ENCODE measurements at regions not wholly inside any gene's neighbourhood (a gene's known extent, or its start where the extent isn't known, plus 50 kb on each side); places are given as distances from the start of the nearest gene placed in this dataset.
A peak's percentile ranks its signal among the peaks of the same experiment; 100 is the strongest.

DNA sequence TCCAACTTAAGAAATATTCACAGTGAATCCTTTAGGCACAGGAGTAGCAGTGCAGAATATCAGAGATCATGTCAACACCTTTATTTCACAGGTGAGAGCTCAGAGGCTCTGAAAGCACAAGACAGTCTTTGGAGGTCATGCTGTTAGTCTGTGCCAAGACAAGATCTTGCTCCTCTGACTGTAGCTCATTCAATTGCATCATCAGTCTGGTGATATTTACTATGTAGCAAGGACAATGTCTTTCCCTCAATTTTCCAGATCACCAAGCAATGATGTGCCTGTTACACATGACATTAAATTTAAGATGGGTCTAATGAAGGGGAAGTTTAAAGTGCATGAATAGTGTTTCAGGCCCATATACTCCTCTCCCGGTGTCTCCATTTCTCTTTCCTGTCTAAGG, 277.5 kb downstream of the IL15 start:
- no peaks in the 10 kb centered on the region for H3K36me3 ChIP-seq (ENCODE audit: control insufficient read depth in 2 of 3, insufficient read depth in 3 of 3, low read length in 3 of 3)
- no peak overlapping the region for H3K4me3 ChIP-seq (ENCODE audit: low read length in 3 of 3)
- DNase-seq (peak in 2 of 5 donors; percentile 74 to 77), FAIRE-seq (no peak)
- H3K9ac ChIP-seq (ENCODE audit: low read length in 3 of 3), result no peak overlapping the region
- no peaks in the 10 kb centered on the region for H3K27me3 ChIP-seq (ENCODE audit: control insufficient read depth, insufficient read depth, low read length)
- H3K9me3 ChIP-seq (ENCODE audit: control insufficient read depth in 2 of 3, insufficient read depth in 1 of 3, low read length in 3 of 3), result no peaks in the 10 kb centered on the region
- no peak overlapping the region for H3K27ac ChIP-seq (ENCODE audit: low read depth in 2 of 2, low read length in 2 of 2)
- no peak for TF ChIP-seq CTCF (IDR thresholded peaks at IDR 0.05; ENCODE audit: borderline replicate concordance, extremely low read depth, insufficient read depth)
- no peaks in the 10 kb centered on the region for H3K4me1 ChIP-seq (ENCODE audit: control insufficient read depth in 2 of 3, insufficient read depth in 2 of 3, low read depth in 1 of 3, low read length in 3 of 3)
- intact Hi-C loops (cut with DNase I), result no loop called here

GRCh38 chr4:141914746-141915145, 278.4 kb downstream of the IL15 start:
- H3K9me3 ChIP-seq (ENCODE audit: control insufficient read depth in 2 of 3, insufficient read depth in 1 of 3, low read length in 3 of 3), result no peaks in the 10 kb centered on the region
- intact Hi-C loops (cut with DNase I), result no loop called here
- DNase-seq, result no peak
- H3K36me3 ChIP-seq (ENCODE audit: control insufficient read depth in 2 of 3, insufficient read depth in 3 of 3, low read length in 3 of 3), result no peaks in the 10 kb centered on the region
- H3K9ac ChIP-seq (ENCODE audit: low read length in 3 of 3), result no peak overlapping the region
- H3K27ac ChIP-seq (ENCODE audit: low read depth in 2 of 2, low read length in 2 of 2), result no peak overlapping the region
- no peaks in the 10 kb centered on the region for H3K4me1 ChIP-seq (ENCODE audit: control insufficient read depth in 2 of 3, insufficient read depth in 2 of 3, low read depth in 1 of 3, low read length in 3 of 3)
- no peak for FAIRE-seq
- H3K4me3 ChIP-seq (ENCODE audit: low read length in 3 of 3), result no peak overlapping the region
- TF ChIP-seq CTCF (IDR thresholded peaks at IDR 0.05; ENCODE audit: borderline replicate concordance, extremely low read depth, insufficient read depth), result no peak
- H3K27me3 ChIP-seq (ENCODE audit: control insufficient read depth, insufficient read depth, low read length), result no peaks in the 10 kb centered on the region

DNA sequence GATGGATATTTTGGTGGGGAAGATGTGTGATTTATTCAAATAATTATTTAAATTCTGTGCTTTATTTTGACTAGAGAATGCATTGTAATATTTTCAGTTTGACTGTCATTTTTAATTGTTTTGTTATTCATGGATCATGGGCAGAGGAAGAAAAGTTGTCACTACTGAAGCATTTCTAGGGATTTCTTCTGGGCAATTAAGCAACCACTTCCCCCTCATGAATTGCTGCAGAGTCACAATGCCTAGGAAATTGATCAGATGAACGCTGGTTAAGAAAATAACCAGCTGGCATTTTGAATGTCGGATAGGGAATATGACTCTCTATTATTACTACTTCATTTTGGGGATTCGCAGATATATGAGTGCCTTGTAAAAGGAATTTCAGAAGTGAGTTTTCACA, 283.3 kb downstream of the IL15 start:
- no peaks in the 10 kb centered on the region for H3K4me1 ChIP-seq (ENCODE audit: control insufficient read depth in 2 of 3, insufficient read depth in 2 of 3, low read depth in 1 of 3, low read length in 3 of 3)
- intact Hi-C loops (cut with DNase I), result no loop called here
- DNase-seq (no peak), FAIRE-seq (no peak)
- H3K4me3 ChIP-seq (ENCODE audit: low read length in 3 of 3), result no peak overlapping the region
- H3K27me3 ChIP-seq (ENCODE audit: control insufficient read depth, insufficient read depth, low read length), result no peaks in the 10 kb centered on the region
- no peaks in the 10 kb centered on the region for H3K36me3 ChIP-seq (ENCODE audit: control insufficient read depth in 2 of 3, insufficient read depth in 3 of 3, low read length in 3 of 3)
- no peak overlapping the region for H3K27ac ChIP-seq (ENCODE audit: low read depth in 2 of 2, low read length in 2 of 2)
- no peak overlapping the region for H3K9ac ChIP-seq (ENCODE audit: low read length in 3 of 3)
- TF ChIP-seq CTCF (IDR thresholded peaks at IDR 0.05; ENCODE audit: borderline replicate concordance, extremely low read depth, insufficient read depth), result no peak
- no peaks in the 10 kb centered on the region for H3K9me3 ChIP-seq (ENCODE audit: control insufficient read depth in 2 of 3, insufficient read depth in 1 of 3, low read length in 3 of 3)

- no peaks in the 10 kb centered on the region for H3K36me3 ChIP-seq (ENCODE audit: control insufficient read depth in 2 of 3, insufficient read depth in 3 of 3, low read length in 3 of 3)
- H3K4me3 ChIP-seq (ENCODE audit: low read length in 3 of 3), result no peak overlapping the region
- no peaks in the 10 kb centered on the region for H3K4me1 ChIP-seq (ENCODE audit: control insufficient read depth in 2 of 3, insufficient read depth in 2 of 3, low read depth in 1 of 3, low read length in 3 of 3)
- H3K27me3 ChIP-seq (ENCODE audit: control insufficient read depth, insufficient read depth, low read length), result no peaks in the 10 kb centered on the region
- intact Hi-C loops (cut with DNase I), result no loop called here
- no peaks in the 10 kb centered on the region for H3K9me3 ChIP-seq (ENCODE audit: control insufficient read depth in 2 of 3, insufficient read depth in 1 of 3, low read length in 3 of 3)
- no peak for TF ChIP-seq CTCF (IDR thresholded peaks at IDR 0.05; ENCODE audit: borderline replicate concordance, extremely low read depth, insufficient read depth)
- H3K9ac ChIP-seq (ENCODE audit: low read length in 3 of 3), result no peak overlapping the region
- FAIRE-seq (no peak), DNase-seq (peak in 2 of 5 donors; percentile 24 to 25)
- no peak overlapping the region for H3K27ac ChIP-seq (ENCODE audit: low read depth in 2 of 2, low read length in 2 of 2)
These were observed 284.9 kb downstream of the IL15 start for GRCh38 chr4:141921293-141921692.

Data from kidney (tissue), 13 donors.